GM12878 (cell line): ENCODE measurements at regions not wholly inside any gene's neighbourhood (a gene's known extent, or its start where the extent isn't known, plus 50 kb on each side); places are given as distances from the start of the nearest gene placed in this dataset.

Source experiments
- CBX3 ChIP-seq: fragments of 200-600 bp; sonication (generic); IDR thresholded peaks from 2 replicates; pipeline ENCODE4 v1.6.1; 2016; ENCODE audit warnings: low read depth, borderline replicate concordance
- DPF2 ChIP-seq: fragments of 450-650 bp; IDR thresholded peaks from 2 replicates; pipeline ENCODE4 v1.6.1; 2017; ENCODE audit warnings: mild to moderate bottlenecking
- KLF5 ChIP-seq: fragments of 450-650 bp; IDR thresholded peaks from 2 replicates; pipeline ENCODE4 v1.6.1; 2014; ENCODE audit warnings: mild to moderate bottlenecking; ENCODE audit not compliant: partially characterized antibody
- MTA3 ChIP-seq: IDR thresholded peaks from 2 replicates; pipeline ENCODE4 v1.6.1; 2012; ENCODE audit warnings: low read length, inconsistent platforms, borderline replicate concordance
- PML ChIP-seq: IDR thresholded peaks from 2 replicates; pipeline ENCODE4 v1.6.1; 2012; ENCODE audit warnings: low read length, inconsistent platforms
- RELA ChIP-seq: fragments of 450-650 bp; IDR thresholded peaks from 2 replicates; pipeline ENCODE4 v1.8.0; 2014; ENCODE audit warnings: borderline replicate concordance; ENCODE audit not compliant: partially characterized antibody
- ZNF622 ChIP-seq: fragments of 450-650 bp; IDR thresholded peaks from 2 replicates; pipeline ENCODE4 v1.6.1; 2017; ENCODE audit warnings: mild to moderate bottlenecking, inconsistent platforms
- TF ChIP-seq, protein P1 (sequence below): fragments of 450-650 bp; formaldehyde crosslinking; IDR thresholded peaks from 2 replicates; pipeline ENCODE4 v1.4.0; 2020; ENCODE audit warnings: mild to moderate bottlenecking, moderate library complexity
- TF ChIP-seq, protein P2 (sequence below): fragments of 150-350 bp; IDR thresholded peaks from 2 replicates; pipeline ENCODE4 v1.6.1; 2016; ENCODE audit warnings: low read depth, low read length
- TF ChIP-seq, protein P3 (sequence below): fragments of 150-350 bp; IDR thresholded peaks from 2 replicates; pipeline ENCODE4 v1.6.1; 2014; ENCODE audit warnings: mild to moderate bottlenecking, low read depth, low read length

DNA sequence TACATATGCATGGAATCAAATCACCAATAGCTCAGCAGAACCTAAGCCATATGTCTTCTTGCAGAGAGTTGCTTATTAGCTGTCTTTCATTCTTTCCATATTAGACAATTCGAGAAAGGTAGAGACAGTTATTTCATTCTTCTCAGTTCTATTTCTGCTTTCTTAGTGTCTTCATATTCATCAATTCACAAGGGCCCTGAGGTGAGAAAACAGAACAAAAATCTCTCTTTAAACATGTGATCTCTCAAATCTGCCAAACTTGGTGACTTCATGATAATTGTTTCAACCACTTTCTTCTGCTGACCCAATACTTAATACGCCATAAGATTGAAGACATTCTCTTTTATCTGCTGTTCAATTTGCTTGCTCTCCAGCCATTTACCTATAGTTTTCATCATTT lies 229.7 kb upstream of the MARCKS start (continued):
- TF ChIP-seq, protein P1, sequence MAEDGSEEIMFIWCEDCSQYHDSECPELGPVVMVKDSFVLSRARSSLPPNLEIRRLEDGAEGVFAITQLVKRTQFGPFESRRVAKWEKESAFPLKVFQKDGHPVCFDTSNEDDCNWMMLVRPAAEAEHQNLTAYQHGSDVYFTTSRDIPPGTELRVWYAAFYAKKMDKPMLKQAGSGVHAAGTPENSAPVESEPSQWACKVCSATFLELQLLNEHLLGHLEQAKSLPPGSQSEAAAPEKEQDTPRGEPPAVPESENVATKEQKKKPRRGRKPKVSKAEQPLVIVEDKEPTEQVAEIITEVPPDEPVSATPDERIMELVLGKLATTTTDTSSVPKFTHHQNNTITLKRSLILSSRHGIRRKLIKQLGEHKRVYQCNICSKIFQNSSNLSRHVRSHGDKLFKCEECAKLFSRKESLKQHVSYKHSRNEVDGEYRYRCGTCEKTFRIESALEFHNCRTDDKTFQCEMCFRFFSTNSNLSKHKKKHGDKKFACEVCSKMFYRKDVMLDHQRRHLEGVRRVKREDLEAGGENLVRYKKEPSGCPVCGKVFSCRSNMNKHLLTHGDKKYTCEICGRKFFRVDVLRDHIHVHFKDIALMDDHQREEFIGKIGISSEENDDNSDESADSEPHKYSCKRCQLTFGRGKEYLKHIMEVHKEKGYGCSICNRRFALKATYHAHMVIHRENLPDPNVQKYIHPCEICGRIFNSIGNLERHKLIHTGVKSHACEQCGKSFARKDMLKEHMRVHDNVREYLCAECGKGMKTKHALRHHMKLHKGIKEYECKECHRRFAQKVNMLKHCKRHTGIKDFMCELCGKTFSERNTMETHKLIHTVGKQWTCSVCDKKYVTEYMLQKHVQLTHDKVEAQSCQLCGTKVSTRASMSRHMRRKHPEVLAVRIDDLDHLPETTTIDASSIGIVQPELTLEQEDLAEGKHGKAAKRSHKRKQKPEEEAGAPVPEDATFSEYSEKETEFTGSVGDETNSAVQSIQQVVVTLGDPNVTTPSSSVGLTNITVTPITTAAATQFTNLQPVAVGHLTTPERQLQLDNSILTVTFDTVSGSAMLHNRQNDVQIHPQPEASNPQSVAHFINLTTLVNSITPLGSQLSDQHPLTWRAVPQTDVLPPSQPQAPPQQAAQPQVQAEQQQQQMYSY (CRISPR knock-in tag), result no peak
- TF ChIP-seq MTA3 (no peak), RELA (no peak), CBX3 (no peak), KLF5 (no peak), PML (no peak), ZNF622 (no peak), DPF2 (no peak)
- TF ChIP-seq, protein P2, sequence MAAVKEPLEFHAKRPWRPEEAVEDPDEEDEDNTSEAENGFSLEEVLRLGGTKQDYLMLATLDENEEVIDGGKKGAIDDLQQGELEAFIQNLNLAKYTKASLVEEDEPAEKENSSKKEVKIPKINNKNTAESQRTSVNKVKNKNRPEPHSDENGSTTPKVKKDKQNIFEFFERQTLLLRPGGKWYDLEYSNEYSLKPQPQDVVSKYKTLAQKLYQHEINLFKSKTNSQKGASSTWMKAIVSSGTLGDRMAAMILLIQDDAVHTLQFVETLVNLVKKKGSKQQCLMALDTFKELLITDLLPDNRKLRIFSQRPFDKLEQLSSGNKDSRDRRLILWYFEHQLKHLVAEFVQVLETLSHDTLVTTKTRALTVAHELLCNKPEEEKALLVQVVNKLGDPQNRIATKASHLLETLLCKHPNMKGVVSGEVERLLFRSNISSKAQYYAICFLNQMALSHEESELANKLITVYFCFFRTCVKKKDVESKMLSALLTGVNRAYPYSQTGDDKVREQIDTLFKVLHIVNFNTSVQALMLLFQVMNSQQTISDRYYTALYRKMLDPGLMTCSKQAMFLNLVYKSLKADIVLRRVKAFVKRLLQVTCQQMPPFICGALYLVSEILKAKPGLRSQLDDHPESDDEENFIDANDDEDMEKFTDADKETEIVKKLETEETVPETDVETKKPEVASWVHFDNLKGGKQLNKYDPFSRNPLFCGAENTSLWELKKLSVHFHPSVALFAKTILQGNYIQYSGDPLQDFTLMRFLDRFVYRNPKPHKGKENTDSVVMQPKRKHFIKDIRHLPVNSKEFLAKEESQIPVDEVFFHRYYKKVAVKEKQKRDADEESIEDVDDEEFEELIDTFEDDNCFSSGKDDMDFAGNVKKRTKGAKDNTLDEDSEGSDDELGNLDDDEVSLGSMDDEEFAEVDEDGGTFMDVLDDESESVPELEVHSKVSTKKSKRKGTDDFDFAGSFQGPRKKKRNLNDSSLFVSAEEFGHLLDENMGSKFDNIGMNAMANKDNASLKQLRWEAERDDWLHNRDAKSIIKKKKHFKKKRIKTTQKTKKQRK, result no peak
- TF ChIP-seq, protein P3, sequence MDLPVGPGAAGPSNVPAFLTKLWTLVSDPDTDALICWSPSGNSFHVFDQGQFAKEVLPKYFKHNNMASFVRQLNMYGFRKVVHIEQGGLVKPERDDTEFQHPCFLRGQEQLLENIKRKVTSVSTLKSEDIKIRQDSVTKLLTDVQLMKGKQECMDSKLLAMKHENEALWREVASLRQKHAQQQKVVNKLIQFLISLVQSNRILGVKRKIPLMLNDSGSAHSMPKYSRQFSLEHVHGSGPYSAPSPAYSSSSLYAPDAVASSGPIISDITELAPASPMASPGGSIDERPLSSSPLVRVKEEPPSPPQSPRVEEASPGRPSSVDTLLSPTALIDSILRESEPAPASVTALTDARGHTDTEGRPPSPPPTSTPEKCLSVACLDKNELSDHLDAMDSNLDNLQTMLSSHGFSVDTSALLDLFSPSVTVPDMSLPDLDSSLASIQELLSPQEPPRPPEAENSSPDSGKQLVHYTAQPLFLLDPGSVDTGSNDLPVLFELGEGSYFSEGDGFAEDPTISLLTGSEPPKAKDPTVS, result no peak
- TF ChIP-seq, all 136 proteins: peak for 39
